ENCODE measurements at regions not wholly inside any gene's neighbourhood (a gene's known extent, or its start where the extent isn't known, plus 50 kb on each side); places are given as distances from the start of the nearest gene placed in this dataset.

GRCh38 chr6:169062272-169062671 lies 191.4 kb downstream of the THBS2 start:
- Histone ChIP-seq H3K27ac (ENCODE audit: low read depth, low read length) (no peak overlapping the region), H4K8ac (ENCODE audit: low read depth, low read length) (no peak overlapping the region), H2BK15ac (replicated peaks; ENCODE audit: low read depth) (no peak overlapping the region), H3K36me3 (ENCODE audit: control insufficient read depth, insufficient read depth, low read length) (no peaks in the 10 kb centered on the region), H3K4ac (ENCODE audit: low read depth, low read length) (no peak overlapping the region), H3K79me2 (ENCODE audit: control insufficient read depth, insufficient read depth, low read length) (no peaks in the 10 kb centered on the region), H3K4me2 (ENCODE audit: low read length) (no peak overlapping the region), H2AK5ac (ENCODE audit: low read length) (no peak overlapping the region), H3K79me1 (ENCODE audit: low read length) (no peaks in the 10 kb centered on the region), H2BK5ac (ENCODE audit: low read length) (no peak overlapping the region), H2BK120ac (ENCODE audit: low read depth, low read length) (no peak overlapping the region), H3K4me3 (ENCODE audit: low read length) (no peak overlapping the region), H3K56ac (ENCODE audit: low read length) (no peak overlapping the region), H3K23ac (ENCODE audit: low read length) (no peak overlapping the region), H3K9ac (ENCODE audit: low read length) (no peak overlapping the region), H4K5ac (ENCODE audit: low read length) (no peak overlapping the region), H3K4me1 (ENCODE audit: control insufficient read depth, low read depth, low read length) (no peaks in the 10 kb centered on the region), H3K27me3 (ENCODE audit: insufficient read depth, low read length, poor library complexity) (no peaks in the 10 kb centered on the region), H3K18ac (ENCODE audit: low read length) (no peak overlapping the region)
- no peak for DNase-seq
- WGBS (ENCODE audit: extremely low coverage, insufficient coverage, low lambda C conversion rate): no CpG with 5 or more reads among the region's 12 CpGs

GRCh38 chr6:169058634-169059033 lies 195.0 kb downstream of the THBS2 start:
- no peak overlapping the region for H3K4me3 ChIP-seq (ENCODE audit: low read length)
- no peak overlapping the region for H3K9ac ChIP-seq (ENCODE audit: low read length)

GRCh38 chr6:169052462-169052861 lies 201.2 kb downstream of the THBS2 start:
- H3K79me1 ChIP-seq (ENCODE audit: low read length): no peaks in the 10 kb centered on the region
- no peak overlapping the region for H3K4me2 ChIP-seq (ENCODE audit: low read length)
- H3K4me1 ChIP-seq (ENCODE audit: control insufficient read depth, low read depth, low read length): no peaks in the 10 kb centered on the region
- no peak overlapping the region for H2BK120ac ChIP-seq (ENCODE audit: low read depth, low read length)
- no peaks in the 10 kb centered on the region for H3K27me3 ChIP-seq (ENCODE audit: insufficient read depth, low read length, poor library complexity)
- no peak overlapping the region for H3K4me3 ChIP-seq (ENCODE audit: low read length)
- no peak overlapping the region for H2BK15ac ChIP-seq (replicated peaks; ENCODE audit: low read depth)
- H2BK5ac ChIP-seq (ENCODE audit: low read length): no peak overlapping the region
- no peak overlapping the region for H2AK5ac ChIP-seq (ENCODE audit: low read length)
- H3K9ac ChIP-seq (ENCODE audit: low read length): no peak overlapping the region
- no peak overlapping the region for H3K23ac ChIP-seq (ENCODE audit: low read length)
- H4K8ac ChIP-seq (ENCODE audit: low read depth, low read length): no peak overlapping the region
- no peak overlapping the region for H4K5ac ChIP-seq (ENCODE audit: low read length)
- H3K79me2 ChIP-seq (ENCODE audit: control insufficient read depth, insufficient read depth, low read length): no peaks in the 10 kb centered on the region
- H3K27ac ChIP-seq (ENCODE audit: low read depth, low read length): no peak overlapping the region
- no peak overlapping the region for H3K4ac ChIP-seq (ENCODE audit: low read depth, low read length)
- H3K36me3 ChIP-seq (ENCODE audit: control insufficient read depth, insufficient read depth, low read length): no peaks in the 10 kb centered on the region
- H3K18ac ChIP-seq (ENCODE audit: low read length): no peak overlapping the region
- DNase-seq: no peak
- no peak overlapping the region for H3K56ac ChIP-seq (ENCODE audit: low read length)

More at GRCh38 chr6:169058634-169059033, 195.0 kb downstream of the THBS2 start:
- no peaks in the 10 kb centered on the region for H3K79me2 ChIP-seq (ENCODE audit: control insufficient read depth, insufficient read depth, low read length)
- no CpG with 5 or more reads among the region's 12 CpGs for WGBS (ENCODE audit: extremely low coverage, insufficient coverage, low lambda C conversion rate)
- no peak overlapping the region for H4K5ac ChIP-seq (ENCODE audit: low read length)
- no peaks in the 10 kb centered on the region for H3K27me3 ChIP-seq (ENCODE audit: insufficient read depth, low read length, poor library complexity)
- H3K4me2 ChIP-seq (ENCODE audit: low read length): no peak overlapping the region
- no peak overlapping the region for H3K23ac ChIP-seq (ENCODE audit: low read length)
- no peaks in the 10 kb centered on the region for H3K4me1 ChIP-seq (ENCODE audit: control insufficient read depth, low read depth, low read length)
- no peak overlapping the region for H3K27ac ChIP-seq (ENCODE audit: low read depth, low read length)
- H3K79me1 ChIP-seq (ENCODE audit: low read length): no peaks in the 10 kb centered on the region
- no peak overlapping the region for H3K56ac ChIP-seq (ENCODE audit: low read length)
- no peak overlapping the region for H2AK5ac ChIP-seq (ENCODE audit: low read length)
- no peak overlapping the region for H2BK5ac ChIP-seq (ENCODE audit: low read length)
- no peak overlapping the region for H2BK15ac ChIP-seq (replicated peaks; ENCODE audit: low read depth)
- no peak overlapping the region for H4K8ac ChIP-seq (ENCODE audit: low read depth, low read length)
- no peak overlapping the region for H2BK120ac ChIP-seq (ENCODE audit: low read depth, low read length)
- H3K18ac ChIP-seq (ENCODE audit: low read length): no peak overlapping the region
- no peak for DNase-seq
- H3K36me3 ChIP-seq (ENCODE audit: control insufficient read depth, insufficient read depth, low read length): no peaks in the 10 kb centered on the region
- no peak overlapping the region for H3K4ac ChIP-seq (ENCODE audit: low read depth, low read length)

- no peak overlapping the region for H2BK15ac ChIP-seq (replicated peaks; ENCODE audit: low read depth)
- H3K56ac ChIP-seq (ENCODE audit: low read length): no peak overlapping the region
- H3K4ac ChIP-seq (ENCODE audit: low read depth, low read length): no peak overlapping the region
- no peak overlapping the region for H3K23ac ChIP-seq (ENCODE audit: low read length)
- no peak overlapping the region for H4K8ac ChIP-seq (ENCODE audit: low read depth, low read length)
- no peaks in the 10 kb centered on the region for H3K4me1 ChIP-seq (ENCODE audit: control insufficient read depth, low read depth, low read length)
- H2BK5ac ChIP-seq (ENCODE audit: low read length): no peak overlapping the region
- no peak overlapping the region for H3K4me3 ChIP-seq (ENCODE audit: low read length)
- no CpG with 5 or more reads among the region's 1 CpG for WGBS (ENCODE audit: extremely low coverage, insufficient coverage, low lambda C conversion rate)
- no peaks in the 10 kb centered on the region for H3K36me3 ChIP-seq (ENCODE audit: control insufficient read depth, insufficient read depth, low read length)
- H3K9ac ChIP-seq (ENCODE audit: low read length): no peak overlapping the region
- DNase-seq: no peak
- no peak overlapping the region for H3K4me2 ChIP-seq (ENCODE audit: low read length)
- H3K79me2 ChIP-seq (ENCODE audit: control insufficient read depth, insufficient read depth, low read length): no peaks in the 10 kb centered on the region
- no peak overlapping the region for H3K18ac ChIP-seq (ENCODE audit: low read length)
- no peak overlapping the region for H3K27ac ChIP-seq (ENCODE audit: low read depth, low read length)
- no peaks in the 10 kb centered on the region for H3K79me1 ChIP-seq (ENCODE audit: low read length)
- H4K5ac ChIP-seq (ENCODE audit: low read length): no peak overlapping the region
- H2BK120ac ChIP-seq (ENCODE audit: low read depth, low read length): no peak overlapping the region
- no peak overlapping the region for H2AK5ac ChIP-seq (ENCODE audit: low read length)
- H3K27me3 ChIP-seq (ENCODE audit: insufficient read depth, low read length, poor library complexity): no peaks in the 10 kb centered on the region
Observed at GRCh38 chr6:169051371-169051770, 202.3 kb downstream of the THBS2 start.

GRCh38 chr6:169048865-169049205 lies 204.8 kb downstream of the THBS2 start:
- Histone ChIP-seq H3K4me2 (ENCODE audit: low read length) (no peak overlapping the region), H3K9ac (ENCODE audit: low read length) (no peak overlapping the region), H3K27ac (ENCODE audit: low read depth, low read length) (no peak overlapping the region), H4K8ac (ENCODE audit: low read depth, low read length) (no peak overlapping the region), H3K79me2 (ENCODE audit: control insufficient read depth, insufficient read depth, low read length) (no peaks in the 10 kb centered on the region), H2BK5ac (ENCODE audit: low read length) (no peak overlapping the region), H4K5ac (ENCODE audit: low read length) (no peak overlapping the region), H3K56ac (ENCODE audit: low read length) (no peak overlapping the region), H3K79me1 (ENCODE audit: low read length) (no peaks in the 10 kb centered on the region), H3K4me1 (ENCODE audit: control insufficient read depth, low read depth, low read length) (no peaks in the 10 kb centered on the region), H3K36me3 (ENCODE audit: control insufficient read depth, insufficient read depth, low read length) (no peaks in the 10 kb centered on the region), H2AK5ac (ENCODE audit: low read length) (no peak overlapping the region), H2BK15ac (replicated peaks; ENCODE audit: low read depth) (no peak overlapping the region), H2BK120ac (ENCODE audit: low read depth, low read length) (no peak overlapping the region), H3K27me3 (ENCODE audit: insufficient read depth, low read length, poor library complexity) (no peaks in the 10 kb centered on the region), H3K4me3 (ENCODE audit: low read length) (no peak overlapping the region), H3K18ac (ENCODE audit: low read length) (no peak overlapping the region), H3K23ac (ENCODE audit: low read length) (no peak overlapping the region), H3K4ac (ENCODE audit: low read depth, low read length) (no peak overlapping the region)
- no peak for DNase-seq
- no CpG with 5 or more reads among the region's 11 CpGs for WGBS (ENCODE audit: extremely low coverage, insufficient coverage, low lambda C conversion rate)

- Histone ChIP-seq H3K18ac (ENCODE audit: low read length) (no peak overlapping the region), H3K4me2 (ENCODE audit: low read length) (no peak overlapping the region), H2BK5ac (ENCODE audit: low read length) (no peak overlapping the region), H3K4me1 (ENCODE audit: control insufficient read depth, low read depth, low read length) (no peaks in the 10 kb centered on the region), H3K23ac (ENCODE audit: low read length) (no peak overlapping the region), H4K8ac (ENCODE audit: low read depth, low read length) (no peak overlapping the region), H3K56ac (ENCODE audit: low read length) (no peak overlapping the region), H2BK15ac (replicated peaks; ENCODE audit: low read depth) (no peak overlapping the region), H3K79me2 (ENCODE audit: control insufficient read depth, insufficient read depth, low read length) (no peaks in the 10 kb centered on the region), H3K4ac (ENCODE audit: low read depth, low read length) (no peak overlapping the region), H3K27ac (ENCODE audit: low read depth, low read length) (no peak overlapping the region), H3K27me3 (ENCODE audit: insufficient read depth, low read length, poor library complexity) (no peaks in the 10 kb centered on the region), H3K36me3 (ENCODE audit: control insufficient read depth, insufficient read depth, low read length) (no peaks in the 10 kb centered on the region), H2AK5ac (ENCODE audit: low read length) (no peak overlapping the region), H3K9ac (ENCODE audit: low read length) (no peak overlapping the region), H2BK120ac (ENCODE audit: low read depth, low read length) (no peak overlapping the region), H3K79me1 (ENCODE audit: low read length) (no peaks in the 10 kb centered on the region), H4K5ac (ENCODE audit: low read length) (no peak overlapping the region), H3K4me3 (ENCODE audit: low read length) (no peak overlapping the region)
- no peak for DNase-seq
- no CpG with 5 or more reads among the region's 18 CpGs for WGBS (ENCODE audit: extremely low coverage, insufficient coverage, low lambda C conversion rate)
Observed at GRCh38 chr6:169048185-169048864, 205.3 kb downstream of the THBS2 start.
